ENCODE measurements at regions not wholly inside any gene's neighbourhood (a gene's known extent, or its start where the extent isn't known, plus 50 kb on each side); places are given as distances from the start of the nearest gene placed in this dataset.
"Not testable (repeated sequence)": the region's sequence is repeated elsewhere in the genome, so short reads cannot be mapped to it uniquely, and the experiment has no call there.

GRCh38 chr20:56724241-56724757 lies 95.2 kb downstream of the TFAP2C start:
- no peak for DNase-seq (ENCODE audit: low read depth)

- DNase-seq (ENCODE audit: low read depth) = no peak
These were observed 100.9 kb downstream of the TFAP2C start for GRCh38 chr20:56730003-56730402.

- no peak for DNase-seq (ENCODE audit: low read depth)
These were observed 101.9 kb downstream of the TFAP2C start for GRCh38 chr20:56730996-56731395.

- no peak for DNase-seq (ENCODE audit: low read depth)
These were observed 102.4 kb downstream of the TFAP2C start for GRCh38 chr20:56731476-56731875.

GRCh38 chr20:56733967-56734366 lies 104.9 kb downstream of the TFAP2C start:
- DNase-seq (ENCODE audit: low read depth) = no peak

GRCh38 chr20:56735084-56735642 lies 106.1 kb downstream of the TFAP2C start:
- no peak for DNase-seq (ENCODE audit: low read depth)

- DNase-seq (ENCODE audit: low read depth) = no peak
These were observed 107.3 kb downstream of the TFAP2C start for GRCh38 chr20:56736285-56736857.

- DNase-seq (ENCODE audit: low read depth) = not testable (repeated sequence)
These were observed 115.3 kb downstream of the TFAP2C start for GRCh38 chr20:56744325-56744821.

- no peak for DNase-seq (ENCODE audit: low read depth)
These were observed 119.6 kb downstream of the TFAP2C start for GRCh38 chr20:56748476-56749377.

GRCh38 chr20:56750430-56750829 lies 121.3 kb downstream of the TFAP2C start:
- DNase-seq (ENCODE audit: low read depth) = no peak

- no peak for DNase-seq (ENCODE audit: low read depth)
These were observed 123.2 kb downstream of the TFAP2C start for GRCh38 chr20:56752274-56752673.

GRCh38 chr20:56755201-56755600 lies 126.1 kb downstream of the TFAP2C start:
- DNase-seq (ENCODE audit: low read depth) = no peak

GRCh38 chr20:56756658-56757057 lies 127.6 kb downstream of the TFAP2C start:
- not testable (repeated sequence) for DNase-seq (ENCODE audit: low read depth)

GRCh38 chr20:56758706-56759105 lies 129.6 kb downstream of the TFAP2C start:
- no peak for DNase-seq (ENCODE audit: low read depth)

GRCh38 chr20:56759741-56760278 lies 130.7 kb downstream of the TFAP2C start:
- no peak for DNase-seq (ENCODE audit: low read depth)

- DNase-seq (ENCODE audit: low read depth) = no peak
These were observed 131.5 kb downstream of the TFAP2C start for GRCh38 chr20:56760610-56761009.

GRCh38 chr20:56761393-56761792 lies 132.3 kb downstream of the TFAP2C start:
- DNase-seq (ENCODE audit: low read depth) = no peak

GRCh38 chr20:56762401-56762800 lies 133.3 kb downstream of the TFAP2C start:
- no peak for DNase-seq (ENCODE audit: low read depth)

- no peak for DNase-seq (ENCODE audit: low read depth)
These were observed 133.7 kb downstream of the TFAP2C start for GRCh38 chr20:56762829-56763228.

GRCh38 chr20:56764671-56765070 lies 135.6 kb downstream of the TFAP2C start:
- DNase-seq (ENCODE audit: low read depth) = no peak

- no peak for DNase-seq (ENCODE audit: low read depth)
These were observed 136.3 kb downstream of the TFAP2C start for GRCh38 chr20:56765172-56766073.
